KOPT-K1 (cell line): ENCODE measurements at regions not wholly inside any gene's neighbourhood (a gene's known extent, or its start where the extent isn't known, plus 50 kb on each side); places are given as distances from the start of the nearest gene placed in this dataset.
"Not testable (repeated sequence)": the region's sequence is repeated elsewhere in the genome, so short reads cannot be mapped to it uniquely, and the experiment has no call there.

Source experiments
- H3K27ac ChIP-seq: fragments of 200-600 bp; sonication (generic); 2 replicates; pipeline ENCODE4 v1.5.1; 2016; ENCODE audit warnings: antibody characterized with exemption, mild to moderate bottlenecking, low read depth, low read length; ENCODE audit not compliant: poor library complexity, severe bottlenecking
- H3K36me3 ChIP-seq: fragments of 200-600 bp; sonication (generic); 2 replicates; pipeline ENCODE4 v1.5.1; 2017; ENCODE audit warnings: antibody characterized with exemption, mild to moderate bottlenecking, low read length, moderate library complexity; ENCODE audit not compliant: insufficient read depth
- H3K9me3 ChIP-seq: fragments of 200-600 bp; sonication (generic); 2 replicates; pipeline ENCODE4 v1.5.1; 2017; ENCODE audit warnings: antibody characterized with exemption, low read length, mild to moderate bottlenecking; ENCODE audit not compliant: insufficient read depth, poor library complexity, severe bottlenecking

GRCh38 chr12:97666263-97666662, 203.7 kb downstream of the RMST start:
- H3K9me3 ChIP-seq = no peaks in the 10 kb centered on the region
- no peak overlapping the region for H3K27ac ChIP-seq
- H3K36me3 ChIP-seq = no peaks in the 10 kb centered on the region

GRCh38 chr12:97672870-97673269, 210.3 kb downstream of the RMST start:
- Histone ChIP-seq H3K27ac (no peak overlapping the region), H3K9me3 (no peaks in the 10 kb centered on the region), H3K36me3 (no peaks in the 10 kb centered on the region)

- Histone ChIP-seq H3K36me3 (no peaks in the 10 kb centered on the region), H3K9me3 (no peaks in the 10 kb centered on the region), H3K27ac (no peak overlapping the region)
Observed at GRCh38 chr12:97680751-97681150, 218.1 kb downstream of the RMST start.

GRCh38 chr12:97681612-97682504, 219.3 kb downstream of the RMST start:
- Histone ChIP-seq H3K9me3 (no peaks in the 10 kb centered on the region), H3K27ac (no peak overlapping the region), H3K36me3 (no peaks in the 10 kb centered on the region)

GRCh38 chr12:97685360-97685759, 222.8 kb downstream of the RMST start:
- Histone ChIP-seq H3K27ac (no peak overlapping the region), H3K9me3 (no peaks in the 10 kb centered on the region), H3K36me3 (no peaks in the 10 kb centered on the region)

- Histone ChIP-seq H3K9me3 (peaks cover 3% of the 10 kb centered on the region), H3K36me3 (no peaks in the 10 kb centered on the region), H3K27ac (no peak overlapping the region)
Observed at GRCh38 chr12:97701901-97702300, 239.3 kb downstream of the RMST start.

GRCh38 chr12:97711392-97711791, 248.8 kb downstream of the RMST start:
- Histone ChIP-seq H3K9me3 (no peaks in the 10 kb centered on the region), H3K36me3 (no peaks in the 10 kb centered on the region), H3K27ac (no peak overlapping the region)

- no peak overlapping the region for H3K27ac ChIP-seq
- H3K9me3 ChIP-seq = no peaks in the 10 kb centered on the region
- no peaks in the 10 kb centered on the region for H3K36me3 ChIP-seq
Observed at GRCh38 chr12:97713270-97713669, 250.7 kb downstream of the RMST start.

GRCh38 chr12:97714107-97714563, 251.5 kb downstream of the RMST start:
- Histone ChIP-seq H3K36me3 (no peaks in the 10 kb centered on the region), H3K27ac (no peak overlapping the region), H3K9me3 (no peaks in the 10 kb centered on the region)

- H3K27ac ChIP-seq = no peak overlapping the region
- H3K9me3 ChIP-seq = no peaks in the 10 kb centered on the region
- no peaks in the 10 kb centered on the region for H3K36me3 ChIP-seq
Observed at GRCh38 chr12:97716356-97716755, 253.8 kb downstream of the RMST start.

GRCh38 chr12:97723801-97724200, 261.2 kb downstream of the RMST start:
- H3K9me3 ChIP-seq, H3K36me3 ChIP-seq, H3K27ac ChIP-seq: not testable (repeated sequence)

- H3K9me3 ChIP-seq = no peaks in the 10 kb centered on the region
- H3K36me3 ChIP-seq = no peaks in the 10 kb centered on the region
- H3K27ac ChIP-seq = no peak overlapping the region
Observed at GRCh38 chr12:97745406-97746101, 282.9 kb downstream of the RMST start.

- H3K9me3 ChIP-seq = no peaks in the 10 kb centered on the region
- no peaks in the 10 kb centered on the region for H3K36me3 ChIP-seq
- no peak overlapping the region for H3K27ac ChIP-seq
Observed at GRCh38 chr12:97748298-97748697, 285.7 kb downstream of the RMST start.

GRCh38 chr12:97751704-97752103, 289.1 kb downstream of the RMST start:
- Histone ChIP-seq H3K27ac (no peak overlapping the region), H3K36me3 (no peaks in the 10 kb centered on the region), H3K9me3 (no peaks in the 10 kb centered on the region)

GRCh38 chr12:97752129-97752528, 289.5 kb downstream of the RMST start:
- Histone ChIP-seq H3K9me3 (no peaks in the 10 kb centered on the region), H3K36me3 (no peaks in the 10 kb centered on the region), H3K27ac (no peak overlapping the region)
